NCI-H510A treated with DMSO at 0.1 percent for 48 hours (cell line): ENCODE measurements at regions not wholly inside any gene's neighbourhood (a gene's known extent, or its start where the extent isn't known, plus 50 kb on each side); places are given as distances from the start of the nearest gene placed in this dataset.
A peak's percentile ranks its signal among the peaks of the same experiment; 100 is the strongest.

Source experiments
- DNase-seq: peaks from one replicate; lab custom pipeline; 2025; lab: John Stamatoyannopoulos, UW

GRCh38 chr12:98431089-98431488 is 84.3 kb upstream of the TMPO start:
- DNase-seq = no peak

- DNase-seq = no peak
These were observed 78.2 kb upstream of the TMPO start for GRCh38 chr12:98437166-98437565.

GRCh38 chr12:98437806-98438595 is 77.4 kb upstream of the TMPO start:
- DNase-seq = no peak

GRCh38 chr12:98438656-98439230 is 76.6 kb upstream of the TMPO start:
- no peak for DNase-seq

- no peak for DNase-seq
These were observed 75.9 kb upstream of the TMPO start for GRCh38 chr12:98439471-98439951.

GRCh38 chr12:98439981-98440581 is 75.3 kb upstream of the TMPO start:
- DNase-seq = no peak

- no peak for DNase-seq
These were observed 69.3 kb upstream of the TMPO start for GRCh38 chr12:98446060-98446459.

- no peak for DNase-seq
These were observed 68.7 kb upstream of the TMPO start for GRCh38 chr12:98446682-98447081.

GRCh38 chr12:98449584-98449983 is 65.8 kb upstream of the TMPO start:
- DNase-seq = no peak

GRCh38 chr12:98453070-98453469 is 62.3 kb upstream of the TMPO start:
- no peak for DNase-seq

- no peak for DNase-seq
These were observed 61.9 kb upstream of the TMPO start for GRCh38 chr12:98453492-98453891.

- DNase-seq = peak; percentile 32
These were observed 59.3 kb upstream of the TMPO start for GRCh38 chr12:98456041-98456440.

GRCh38 chr12:98456576-98457573 is 58.5 kb upstream of the TMPO start:
- peak; percentile 34 for DNase-seq

GRCh38 chr12:98464190-98464589 is 51.2 kb upstream of the TMPO start:
- DNase-seq = no peak

GRCh38 chr12:98465505-98465904 is 49.9 kb upstream of the TMPO start:
- DNase-seq = no peak
